Adrenal gland (tissue), 5 donors: ENCODE measurements at regions not wholly inside any gene's neighbourhood (a gene's known extent, or its start where the extent isn't known, plus 50 kb on each side); places are given as distances from the start of the nearest gene placed in this dataset.

Experiments
- POLR2A ChIP-seq, 2 donors: fragments of 450-650 bp; IDR thresholded peaks; one replicate each; pipeline ENCODE4 v1.6.1; 2017; ENCODE audit warnings: antibody characterized with exemption in 2 of 2, mild to moderate bottlenecking in 2 of 2, moderate library complexity in 1 of 2
- TF ChIP-seq, protein P1 (sequence below), 6 experiments: fragments of 450-650 bp in 4 of 6; fragments of 200-600 bp in 2 of 6; sonication (generic) in 1 of 6; IDR thresholded peaks; 1 replicate in 5 of 6; 2 replicates in 1 of 6; pipeline versions ENCODE4 v1.5.1 to v1.8.0; 2016 to 2021; ENCODE audit warnings: antibody characterized with exemption in 6 of 6, mild to moderate bottlenecking in 2 of 6, moderate library complexity in 1 of 6
- donor health status: DM: no; HTN: no; CAD: no.

DNA sequence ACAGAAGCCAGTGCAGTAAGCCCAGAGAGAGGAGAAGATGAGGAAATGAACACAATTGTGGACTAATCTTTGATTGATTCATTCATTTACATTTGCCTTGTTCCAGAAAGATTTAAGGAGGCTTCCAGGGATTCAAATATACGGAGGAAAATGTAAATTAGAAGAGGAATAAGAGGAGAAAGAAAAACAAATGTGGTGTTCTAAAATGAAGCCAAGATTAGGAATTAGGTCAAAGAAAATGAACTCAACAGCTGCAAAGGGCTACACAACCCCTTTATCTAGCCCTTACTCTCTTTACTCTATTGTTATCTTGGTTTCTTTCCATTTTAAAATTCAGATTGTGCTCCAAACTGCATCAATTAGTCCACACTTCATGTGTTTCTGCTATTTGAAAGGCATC, 196.8 kb downstream of the SPATA18 start:
- TF ChIP-seq, protein P1, sequence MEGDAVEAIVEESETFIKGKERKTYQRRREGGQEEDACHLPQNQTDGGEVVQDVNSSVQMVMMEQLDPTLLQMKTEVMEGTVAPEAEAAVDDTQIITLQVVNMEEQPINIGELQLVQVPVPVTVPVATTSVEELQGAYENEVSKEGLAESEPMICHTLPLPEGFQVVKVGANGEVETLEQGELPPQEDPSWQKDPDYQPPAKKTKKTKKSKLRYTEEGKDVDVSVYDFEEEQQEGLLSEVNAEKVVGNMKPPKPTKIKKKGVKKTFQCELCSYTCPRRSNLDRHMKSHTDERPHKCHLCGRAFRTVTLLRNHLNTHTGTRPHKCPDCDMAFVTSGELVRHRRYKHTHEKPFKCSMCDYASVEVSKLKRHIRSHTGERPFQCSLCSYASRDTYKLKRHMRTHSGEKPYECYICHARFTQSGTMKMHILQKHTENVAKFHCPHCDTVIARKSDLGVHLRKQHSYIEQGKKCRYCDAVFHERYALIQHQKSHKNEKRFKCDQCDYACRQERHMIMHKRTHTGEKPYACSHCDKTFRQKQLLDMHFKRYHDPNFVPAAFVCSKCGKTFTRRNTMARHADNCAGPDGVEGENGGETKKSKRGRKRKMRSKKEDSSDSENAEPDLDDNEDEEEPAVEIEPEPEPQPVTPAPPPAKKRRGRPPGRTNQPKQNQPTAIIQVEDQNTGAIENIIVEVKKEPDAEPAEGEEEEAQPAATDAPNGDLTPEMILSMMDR (IDR thresholded peaks at IDR 0.05) = no peak
- TF ChIP-seq POLR2A (IDR thresholded peaks at IDR 0.05) = no peak
